HG03575 (cell line): ENCODE measurements at regions not wholly inside any gene's neighbourhood (a gene's known extent, or its start where the extent isn't known, plus 50 kb on each side); places are given as distances from the start of the nearest gene placed in this dataset.

ENCODE experiments used
- ATAC-seq: cut with Tn5 transposase; IDR thresholded peaks from one replicate; pipeline ENCODE4 v1.9.1; 2021; ENCODE audit not compliant: unreplicated experiment, insufficient number of reproducible peaks, low FRiP score; ENCODE audit errors: extremely low read depth

DNA sequence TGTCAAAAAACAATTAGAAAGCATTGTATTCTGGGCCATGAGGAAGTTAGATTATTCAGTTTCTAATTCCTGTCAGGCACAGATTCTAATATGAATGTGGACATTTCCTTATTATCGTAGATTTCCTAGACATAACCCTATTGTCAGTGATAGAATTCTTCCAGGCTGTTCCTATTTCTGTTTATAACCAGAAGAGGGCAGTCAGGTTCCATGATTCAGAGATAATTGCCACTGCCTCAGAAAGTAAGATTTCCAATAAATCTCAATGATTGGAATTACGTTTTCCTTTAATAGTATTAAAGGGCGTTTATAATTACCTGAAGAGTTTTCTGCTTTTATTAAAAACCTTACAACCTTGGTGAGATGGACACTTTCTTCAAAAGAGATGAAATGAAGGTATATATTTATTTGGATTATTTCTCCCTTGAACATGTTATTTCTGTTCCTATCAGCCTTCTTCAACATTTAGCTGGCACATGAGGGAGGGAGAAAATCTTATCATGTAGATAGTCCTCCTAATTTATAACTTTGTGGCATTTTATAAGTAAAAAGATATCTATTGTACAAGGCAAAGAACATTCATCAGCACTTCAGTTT, 439.2 kb downstream of the MCTP2 start:
- no peak for ATAC-seq

DNA sequence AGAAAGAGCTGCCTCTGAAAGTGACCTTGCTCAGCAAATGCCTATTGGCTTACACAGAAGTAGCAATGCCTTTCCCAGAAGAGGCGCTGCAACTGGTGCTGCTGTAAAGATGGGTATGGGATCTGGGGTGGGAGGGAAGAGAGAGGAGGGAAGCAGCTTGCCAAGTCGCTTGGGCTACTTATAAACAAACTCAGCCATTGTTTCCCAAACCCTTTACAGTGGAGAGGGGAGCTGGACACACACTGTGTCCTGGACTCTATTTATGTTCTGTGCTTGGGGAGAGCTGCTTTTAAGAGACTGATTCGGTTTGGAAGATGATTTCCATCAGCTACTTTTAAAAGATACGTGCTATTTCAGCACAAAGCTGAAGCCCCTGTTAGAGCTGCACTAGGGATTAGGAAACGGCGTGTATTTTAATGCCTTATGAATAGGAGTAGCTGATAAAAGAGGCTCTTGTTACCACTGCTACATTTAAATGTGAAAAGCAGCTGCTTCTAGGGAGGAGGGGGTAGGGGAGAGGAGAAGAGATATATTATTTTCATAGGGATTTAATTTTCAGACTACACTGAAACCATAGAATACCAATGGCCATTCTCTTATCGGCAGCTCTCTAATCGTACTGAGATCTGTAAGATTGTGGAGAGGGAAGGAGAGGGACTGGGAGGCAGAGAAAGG, 440.6 kb downstream of the MCTP2 start:
- no peak for ATAC-seq

DNA sequence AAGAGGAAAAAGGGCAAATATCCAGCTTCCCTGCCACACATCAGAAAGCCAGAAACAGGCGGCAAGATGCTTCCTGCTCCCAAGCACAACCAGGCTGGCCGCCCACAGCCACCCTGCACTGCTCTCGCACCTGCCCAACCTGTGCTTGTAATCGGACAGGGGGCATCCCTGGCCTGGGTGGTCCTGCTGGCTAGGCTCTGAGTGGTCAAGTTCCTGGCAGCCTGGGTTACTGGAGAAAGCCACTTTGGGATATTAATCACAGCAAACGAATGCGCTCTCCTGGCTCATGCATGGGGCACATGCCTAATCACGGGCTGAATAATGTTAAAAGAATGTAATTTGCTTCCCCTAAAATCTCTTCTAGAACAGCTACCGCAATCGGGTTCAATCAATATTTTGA, 442.4 kb downstream of the MCTP2 start:
- ATAC-seq, result no peak

DNA sequence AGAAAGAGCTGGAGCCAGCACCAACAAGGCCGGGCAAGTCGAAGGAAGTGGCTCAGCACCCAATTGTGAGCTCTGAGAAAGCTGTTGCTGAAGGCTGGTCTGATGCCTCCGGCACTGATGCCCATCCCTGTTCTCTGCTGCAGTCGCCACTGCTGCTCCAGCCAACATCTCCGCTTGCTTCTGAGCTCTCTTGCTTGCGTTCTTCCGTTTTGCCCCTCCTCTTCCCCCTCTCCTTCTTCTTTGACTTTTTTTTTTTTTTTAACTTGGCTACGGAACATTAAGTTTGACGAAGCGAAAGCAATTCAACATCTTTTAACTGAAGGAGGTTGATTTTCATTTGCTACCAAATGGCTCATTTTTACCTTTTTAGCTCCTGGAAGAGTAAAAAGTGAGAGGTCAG, 442.9 kb downstream of the MCTP2 start:
- no peak for ATAC-seq

DNA sequence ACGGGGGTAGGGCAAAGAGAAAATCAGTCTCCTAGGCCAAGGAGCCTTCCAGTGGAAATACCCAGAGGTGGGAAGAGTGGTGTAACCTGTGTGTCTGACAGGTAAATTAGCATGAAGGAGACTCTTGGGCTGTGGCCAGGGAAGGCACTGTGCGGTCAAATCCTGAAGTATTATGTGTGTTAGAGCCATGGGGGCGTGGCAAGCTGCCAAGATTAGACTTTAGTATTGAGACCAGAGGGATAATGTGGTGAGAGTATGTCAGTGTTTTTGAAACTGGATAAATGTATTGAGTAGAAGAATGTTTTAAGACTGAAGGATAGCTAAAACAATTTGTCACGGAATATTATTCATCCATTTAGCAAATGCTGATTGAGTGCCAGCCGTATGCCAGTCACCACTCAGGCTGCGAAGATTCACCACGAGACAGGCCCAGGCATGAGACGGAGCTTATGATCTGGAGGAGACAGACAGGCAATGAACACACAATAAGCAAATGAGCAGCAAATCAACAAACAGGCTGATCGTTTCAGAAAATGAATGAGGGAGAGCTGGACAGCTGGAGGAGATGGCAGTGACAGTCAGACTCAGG, 445.9 kb downstream of the MCTP2 start:
- ATAC-seq, result no peak

DNA sequence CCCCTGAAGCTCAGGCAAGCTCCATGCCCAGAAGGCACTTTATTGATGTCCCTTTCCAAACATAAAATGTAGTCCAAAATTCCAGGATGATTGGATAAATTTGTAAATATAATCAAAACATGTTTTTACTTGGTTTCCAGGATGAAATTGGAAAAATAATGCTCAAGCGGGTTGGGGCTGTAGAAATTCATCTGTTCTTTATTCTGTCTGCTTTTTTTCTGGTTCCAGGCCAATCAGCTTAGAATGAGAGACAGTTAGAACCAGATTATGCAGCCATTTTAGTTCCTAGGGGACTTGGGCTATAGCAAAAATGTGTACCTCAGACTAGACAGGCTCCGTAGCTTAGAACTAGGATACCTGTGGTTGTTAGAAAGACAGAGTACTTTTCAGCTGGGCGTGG, 450.8 kb downstream of the MCTP2 start:
- no peak for ATAC-seq

DNA sequence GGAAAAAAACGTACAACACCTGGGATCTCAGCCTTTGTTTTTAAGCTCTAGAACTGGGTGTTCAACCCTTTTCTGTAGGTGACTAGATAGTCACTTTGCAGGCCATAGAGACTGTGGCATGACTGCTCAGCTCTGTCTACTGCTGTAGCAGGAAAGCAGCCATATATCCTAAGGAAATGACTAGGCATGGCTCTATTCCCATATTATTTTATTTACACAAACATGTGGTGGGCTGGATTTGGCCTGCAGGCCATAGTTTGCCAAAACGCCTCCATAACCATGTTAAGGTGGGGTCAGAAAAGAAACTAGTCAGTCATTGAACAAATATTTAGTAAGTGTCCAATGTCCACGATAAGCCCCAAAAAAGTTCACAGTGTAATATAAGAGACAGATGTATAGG, 452.5 kb downstream of the MCTP2 start:
- no peak for ATAC-seq

DNA sequence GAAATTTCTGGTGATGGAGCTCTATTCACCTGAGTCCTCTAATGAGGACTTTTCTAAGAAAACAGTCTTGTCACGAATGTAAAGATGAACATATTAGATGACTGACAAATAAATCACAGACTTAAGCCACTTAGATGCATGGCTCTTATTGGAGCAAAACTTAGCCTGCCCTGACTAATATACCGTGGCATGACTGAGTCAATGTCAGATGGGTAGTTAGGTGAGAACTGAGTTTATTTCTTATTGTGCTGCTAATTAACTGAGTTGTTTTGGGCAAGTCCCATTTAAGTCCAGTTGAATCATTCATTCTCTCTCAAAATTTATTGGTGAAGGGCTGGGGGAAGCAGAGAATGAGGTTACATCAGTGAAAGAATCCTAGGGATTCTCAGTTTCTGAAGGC, 459.8 kb downstream of the MCTP2 start:
- no peak for ATAC-seq

DNA sequence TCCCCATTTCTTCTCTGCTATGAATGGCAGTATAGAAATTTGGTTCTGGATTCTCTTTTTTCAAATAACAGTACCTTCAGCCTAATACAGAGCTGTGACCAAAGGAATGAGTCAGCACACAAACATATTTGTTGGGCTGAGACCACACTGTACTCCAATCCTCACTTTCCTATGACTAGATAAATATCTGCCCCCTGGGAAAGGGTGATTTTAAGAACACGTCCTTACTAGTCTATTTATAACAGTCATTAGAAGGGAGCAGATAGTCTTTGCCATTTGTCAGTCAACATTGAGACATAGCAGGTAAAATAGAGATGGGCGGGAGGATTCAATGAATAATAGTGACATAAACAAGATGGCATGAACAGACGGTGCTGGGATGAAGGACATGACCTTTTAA, 461.3 kb downstream of the MCTP2 start:
- ATAC-seq, result no peak

DNA sequence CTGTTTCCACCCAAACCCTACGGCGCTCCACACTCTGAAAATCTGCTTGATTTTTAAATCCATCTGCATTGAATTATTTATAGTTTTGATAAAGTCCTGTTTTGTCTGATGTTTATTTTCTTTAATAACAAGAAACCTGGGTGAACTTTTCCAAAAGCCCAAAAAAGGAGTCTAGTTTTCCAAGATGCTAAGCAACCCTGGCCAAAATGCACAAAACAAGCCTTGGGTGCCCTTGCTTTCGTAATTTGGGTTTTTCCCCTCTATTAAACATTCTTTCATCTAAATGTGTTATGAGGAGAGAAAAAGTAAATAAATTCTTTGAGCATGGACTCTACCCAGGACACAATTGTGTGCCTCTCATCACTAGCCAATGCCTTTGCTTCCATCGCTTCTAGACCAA, 468.9 kb downstream of the MCTP2 start:
- ATAC-seq, result no peak

DNA sequence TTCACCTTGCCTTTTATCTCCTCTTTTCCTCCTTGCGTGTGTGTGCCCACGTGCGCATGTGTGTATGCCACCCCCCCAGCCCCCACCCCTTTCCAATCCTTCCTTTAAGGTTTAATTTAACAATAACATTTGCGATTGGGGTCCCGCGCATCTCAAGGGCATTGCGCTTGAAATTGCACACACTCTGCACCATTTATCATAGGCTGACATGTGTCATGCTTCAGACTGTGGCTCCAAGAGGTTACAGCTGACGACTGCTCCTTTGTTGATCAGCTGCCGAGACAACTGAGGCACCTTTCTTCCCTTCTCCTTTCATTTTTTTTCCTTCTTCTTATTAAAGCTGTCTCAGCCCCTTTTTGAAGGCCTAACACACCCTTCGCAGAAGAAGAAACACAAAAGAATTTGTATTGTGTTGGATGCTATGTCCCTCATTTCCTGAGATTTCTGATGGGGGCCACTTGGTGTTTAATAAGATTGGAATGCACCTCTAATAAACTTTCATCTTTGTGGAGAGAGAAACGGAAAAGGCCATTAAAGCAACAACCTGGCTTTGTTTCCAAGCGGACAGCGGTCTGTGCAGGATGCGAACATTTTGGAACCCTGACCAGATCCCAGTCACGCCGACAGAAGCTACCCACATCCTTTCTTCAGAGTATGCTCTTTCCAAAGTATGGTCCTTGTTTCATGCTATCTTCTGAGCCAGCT, 470.1 kb downstream of the MCTP2 start:
- ATAC-seq, result no peak

DNA sequence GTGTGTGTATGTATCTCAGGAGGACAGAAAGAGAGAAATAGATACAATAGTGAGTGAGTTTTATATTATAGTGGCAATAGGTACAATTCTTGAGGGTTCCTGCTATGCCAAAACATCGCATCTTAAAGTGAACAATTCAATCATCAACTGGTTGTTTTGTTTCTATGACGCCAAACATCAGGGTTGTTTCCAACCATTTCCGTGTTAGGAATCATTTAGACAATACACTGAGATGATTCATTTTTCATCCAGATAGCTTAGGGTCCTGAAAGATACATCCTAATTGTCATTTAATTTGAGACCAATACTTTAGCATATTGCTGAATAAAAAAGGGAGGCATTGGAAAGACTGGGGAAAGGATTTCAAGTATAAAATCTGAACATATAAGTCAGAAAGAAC, 472.2 kb downstream of the MCTP2 start:
- no peak for ATAC-seq

DNA sequence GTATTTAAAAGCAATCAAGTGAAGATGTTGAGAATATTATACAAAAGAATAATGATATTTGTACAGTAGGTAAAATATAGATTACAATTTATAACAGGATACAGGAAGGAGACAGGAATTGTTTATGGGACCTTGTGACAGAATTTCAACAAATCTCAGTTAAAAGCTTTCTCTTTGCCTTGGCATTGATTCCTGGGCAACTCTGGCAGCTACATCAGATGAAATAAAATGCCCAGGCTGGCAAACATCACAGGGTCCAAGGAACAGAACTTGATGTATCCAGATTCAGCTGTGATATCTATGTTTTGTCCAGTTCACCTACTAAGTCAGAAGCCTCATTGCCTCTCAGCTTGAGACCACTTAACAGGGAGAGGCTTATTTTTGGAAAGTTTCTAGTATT, 473.1 kb downstream of the MCTP2 start:
- ATAC-seq, result no peak

DNA sequence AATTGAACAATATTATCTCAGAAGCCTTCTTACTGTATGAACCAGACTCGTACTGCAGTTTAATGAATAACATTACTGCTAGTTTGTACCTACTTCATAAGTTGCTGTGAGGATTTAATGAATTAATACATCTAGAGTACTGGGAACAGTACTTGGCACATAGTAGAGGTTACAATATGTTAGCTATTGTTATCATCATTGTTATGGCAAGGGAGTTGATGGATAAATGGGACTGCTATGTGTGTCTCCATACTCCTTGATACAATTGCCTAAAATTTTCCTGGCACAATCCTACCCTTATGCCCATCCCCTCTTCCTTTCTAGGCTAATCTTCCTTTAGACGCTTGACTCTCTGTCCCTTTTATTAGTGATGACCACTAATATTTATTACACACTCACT, 473.6 kb downstream of the MCTP2 start:
- ATAC-seq, result no peak

DNA sequence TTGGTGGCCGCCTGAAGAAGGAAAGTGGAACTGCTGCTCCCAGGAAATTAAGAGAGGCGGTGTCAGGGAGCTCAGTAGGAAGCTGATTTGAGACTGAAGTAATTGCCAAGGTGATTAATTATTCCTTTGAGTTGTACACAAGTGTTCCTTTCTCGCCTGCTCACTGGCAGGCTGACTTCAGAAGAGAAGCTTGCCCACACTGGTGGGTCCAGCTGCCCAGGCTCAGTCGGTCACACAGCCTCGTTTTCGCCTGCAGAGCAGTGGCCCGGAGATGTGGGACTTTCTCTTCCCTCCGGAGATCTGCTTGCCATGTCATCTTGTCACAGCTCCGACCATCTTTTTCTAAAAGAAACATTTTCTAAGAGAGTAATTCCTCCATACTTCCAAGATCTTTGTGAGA, 478.0 kb downstream of the MCTP2 start:
- no peak for ATAC-seq

DNA sequence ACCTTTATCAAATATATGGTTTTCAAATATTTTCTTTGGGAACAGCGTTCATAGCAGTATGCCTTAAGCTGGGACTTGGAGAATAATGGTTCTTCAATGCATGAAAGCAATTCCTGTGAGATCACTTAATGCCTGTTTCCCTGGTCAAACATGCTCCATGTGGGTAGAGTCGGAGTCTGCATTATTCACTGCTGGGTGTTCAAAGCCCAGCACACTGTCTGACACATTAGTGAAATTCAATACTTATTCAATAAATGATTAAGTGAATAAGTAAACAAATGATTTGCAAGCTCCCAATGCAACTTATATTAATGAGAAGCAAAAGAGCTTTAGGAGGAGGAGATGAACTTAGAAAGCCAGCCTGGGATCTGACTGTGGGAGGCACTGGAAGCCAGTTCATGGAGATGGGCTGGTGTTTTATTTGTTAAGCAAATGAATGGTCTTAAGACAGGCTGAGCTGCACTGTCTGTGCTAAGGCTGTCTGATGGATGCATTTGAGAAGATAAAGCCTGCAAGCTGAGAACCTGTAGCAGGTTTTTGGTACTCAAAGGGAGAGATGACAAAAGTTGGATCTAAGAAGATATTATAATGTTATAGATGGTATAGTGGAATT, 490.8 kb downstream of the MCTP2 start:
- no peak for ATAC-seq

DNA sequence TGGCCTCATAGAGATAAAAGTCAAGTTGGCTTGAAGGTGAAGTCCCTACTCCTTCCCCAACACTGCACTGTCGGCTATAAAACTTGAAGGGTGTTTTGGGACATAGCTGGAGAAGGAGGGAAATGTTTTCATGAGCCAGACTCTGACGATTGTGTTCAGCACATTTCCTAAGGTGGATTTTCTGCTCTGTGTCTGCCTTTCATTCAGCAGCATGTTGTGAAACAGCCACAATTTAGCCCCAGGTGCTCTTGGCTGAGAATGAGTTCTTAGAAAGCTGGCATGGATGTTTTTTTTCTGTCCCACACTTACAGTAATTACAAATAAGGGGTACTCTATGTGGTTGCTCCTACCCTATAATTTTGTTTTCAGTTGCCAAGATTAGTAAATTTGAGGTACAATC, 492.4 kb downstream of the MCTP2 start:
- no peak for ATAC-seq

DNA sequence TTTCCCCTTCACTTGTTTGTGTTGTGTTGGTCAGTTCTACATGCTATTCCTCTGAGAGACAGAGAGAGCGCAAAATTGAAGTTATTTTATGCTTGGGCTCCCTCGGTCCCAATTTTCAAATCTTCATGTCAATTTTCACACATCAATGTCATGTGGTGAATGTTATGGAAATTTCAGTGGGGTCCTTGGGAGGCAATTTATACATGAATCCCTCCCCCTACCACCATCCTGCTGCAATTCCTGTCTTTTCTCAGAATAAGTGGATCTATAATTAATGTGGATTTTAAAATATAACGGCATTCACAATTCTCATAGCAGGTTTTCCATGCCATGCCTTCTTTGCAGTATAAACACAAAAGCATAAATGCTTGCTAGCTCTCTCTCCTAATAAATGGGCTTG, 499.9 kb downstream of the MCTP2 start:
- ATAC-seq, result no peak

DNA sequence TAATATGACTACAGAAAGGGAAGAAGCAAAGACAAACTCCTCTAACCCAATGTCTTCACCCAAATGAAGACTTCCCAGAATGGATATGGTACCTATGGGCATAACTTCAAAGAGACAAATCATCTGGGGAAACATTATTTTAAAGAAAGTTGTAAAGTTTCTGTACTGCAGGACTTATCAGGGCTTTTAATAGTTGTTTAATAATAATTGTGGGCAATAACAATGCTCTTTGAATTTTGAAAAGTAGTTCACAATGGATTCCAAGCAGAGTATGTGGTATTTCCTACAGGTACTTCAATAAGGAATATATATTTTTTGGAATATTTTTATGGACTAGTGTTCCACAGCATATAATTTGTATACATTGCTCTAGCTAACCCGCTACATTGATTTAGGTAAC, 503.1 kb downstream of the MCTP2 start:
- ATAC-seq, result no peak

DNA sequence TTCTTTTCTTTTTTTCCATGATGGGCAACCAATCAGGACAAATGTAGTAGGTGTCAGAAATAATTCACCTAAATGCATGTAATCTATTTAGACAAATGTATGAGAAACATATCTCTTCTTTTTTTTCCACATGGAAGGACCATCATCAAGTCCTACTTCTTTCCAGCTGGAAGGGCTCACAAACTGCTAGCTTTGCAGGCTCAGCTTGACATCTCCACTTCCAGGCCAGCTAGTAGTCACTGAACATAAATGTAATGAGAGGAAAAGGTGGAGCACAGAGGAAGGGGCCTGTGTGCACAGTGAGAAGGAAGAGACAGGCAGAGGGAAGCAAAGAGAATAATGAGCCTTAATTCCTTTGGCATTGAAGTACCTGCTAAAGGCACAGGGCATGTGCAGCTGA, 504.9 kb downstream of the MCTP2 start:
- no peak for ATAC-seq
